ENCODE measurements at regions not wholly inside any gene's neighbourhood (a gene's known extent, or its start where the extent isn't known, plus 50 kb on each side); places are given as distances from the start of the nearest gene placed in this dataset.

DNA sequence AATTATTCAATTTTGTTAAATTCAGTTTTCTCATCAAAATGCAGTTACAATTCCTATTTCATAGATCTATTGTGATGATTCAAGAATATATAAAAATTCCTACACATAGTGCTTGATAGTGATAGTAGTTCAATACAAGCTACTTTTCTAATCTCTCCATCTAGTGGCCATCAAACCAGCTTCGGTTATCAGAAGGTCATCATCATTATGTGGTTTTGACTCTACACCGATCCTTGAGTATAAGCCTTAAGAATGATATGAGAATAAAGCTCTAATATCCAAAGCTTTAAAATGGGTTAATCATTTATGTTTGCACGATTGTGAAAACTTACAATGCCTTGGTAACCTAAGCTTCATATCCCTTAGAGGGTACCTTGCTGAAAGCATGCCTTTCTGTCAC is 167.5 kb upstream of the PREP start:
- Histone ChIP-seq H3K27me3 (ENCODE audit: control insufficient read depth in 1 of 2, insufficient read depth in 2 of 2, low read length in 2 of 2) (peaks cover 0 to 3% of the 10 kb centered on the region in 2 experiments; a peak in 2 of 5 replicates), H3K9me3 (ENCODE audit: low read length) (no peaks in the 10 kb centered on the region), H3K79me2 (ENCODE audit: insufficient read depth, low read length) (no peaks in the 10 kb centered on the region), H3K4me2 (ENCODE audit: low read depth, low read length) (no peak overlapping the region), H3K4me3 (replicated peaks in 1 of 3; ENCODE audit: insufficient read depth in 1 of 3, low read depth in 2 of 3, low read length in 3 of 3) (no peak overlapping the region), H3K9ac (ENCODE audit: insufficient read depth, low read depth, low read length) (no peak overlapping the region), H4K20me1 (ENCODE audit: insufficient read depth, low read length) (no peaks in the 10 kb centered on the region), H3K4me1 (ENCODE audit: insufficient read depth, low read length) (peaks cover 10% of the 10 kb centered on the region), H2AFZ (ENCODE audit: low read length) (no peak overlapping the region), H3K36me3 (replicated peaks in 1 of 2; ENCODE audit: control insufficient read depth in 1 of 2, insufficient read depth in 2 of 2, low read length in 2 of 2) (no peaks in the 10 kb centered on the region), H3K27ac (ENCODE audit: extremely low read length, insufficient read depth, low read length) (no peak overlapping the region)
- FAIRE-seq (no peak), ATAC-seq (no peak), DNase-seq (ENCODE audit: low spot score) (no peak)
- no TSS peak for BruUV-seq (replicated peaks)
- POLR2A ChIA-PET, result no interaction called here
- 0% methylated on average over 3 of the region's 3 CpGs for WGBS (ENCODE audit: low lambda C conversion rate)
- CTCF ChIA-PET (ENCODE audit: low intra/inter-chr PET ratio, low total read pairs), result no interaction called here
- intact Hi-C loops (cut with micrococcal nuclease; ENCODE audit: unreplicated experiment) (no loop called here), in situ Hi-C loops (cut with HindIII; ENCODE audit: extremely low pct_ligation_motif_present, low pct_unique_long_range_greater_than_20kb) (no loop called here)
- no peak for TF ChIP-seq ARNT2 (CRISPR knock-in tag; IDR thresholded peaks at IDR 0.05; ENCODE audit: low read depth)
- TF ChIP-seq NR2C2 (CRISPR knock-in tag; IDR thresholded peaks at IDR 0.05; ENCODE audit: borderline replicate concordance), result no peak
- TF ChIP-seq ZNF564 (CRISPR knock-in tag; IDR thresholded peaks at IDR 0.05), result no peak
- TF ChIP-seq SETDB1 (CRISPR knock-in tag; IDR thresholded peaks at IDR 0.05; ENCODE audit: borderline replicate concordance), result no peak
- TF ChIP-seq STAT5B (CRISPR knock-in tag; IDR thresholded peaks at IDR 0.05), result no peak

DNA sequence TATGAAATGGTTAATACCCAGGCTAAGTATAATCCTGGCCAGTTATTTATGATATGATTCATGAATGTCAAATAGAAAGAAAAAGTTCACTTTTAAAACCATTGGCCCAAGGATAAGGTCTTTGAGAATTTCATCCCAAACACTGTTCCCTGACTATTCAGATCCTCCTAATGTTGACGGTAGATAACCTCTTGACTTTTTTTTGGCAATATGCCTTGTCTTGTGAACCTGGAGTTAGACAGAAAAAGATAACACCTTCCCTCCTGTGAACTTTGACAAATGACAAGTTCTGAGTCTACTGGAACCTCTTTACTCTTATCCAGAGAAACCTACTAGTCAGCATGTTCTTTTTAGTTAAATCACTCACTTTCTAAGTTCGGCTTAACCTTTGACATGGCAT is 166.8 kb upstream of the PREP start:
- in situ Hi-C loops (cut with HindIII; ENCODE audit: extremely low pct_ligation_motif_present, low pct_unique_long_range_greater_than_20kb), result no loop called here
- Histone ChIP-seq H2AFZ (ENCODE audit: low read length) (no peak overlapping the region), H3K36me3 (replicated peaks in 1 of 2; ENCODE audit: control insufficient read depth in 1 of 2, insufficient read depth in 2 of 2, low read length in 2 of 2) (no peaks in the 10 kb centered on the region), H4K20me1 (ENCODE audit: insufficient read depth, low read length) (no peaks in the 10 kb centered on the region), H3K4me1 (ENCODE audit: insufficient read depth, low read length) (peaks cover 10% of the 10 kb centered on the region), H3K27ac (ENCODE audit: extremely low read length, insufficient read depth, low read length) (no peak overlapping the region), H3K79me2 (ENCODE audit: insufficient read depth, low read length) (no peaks in the 10 kb centered on the region), H3K4me2 (ENCODE audit: low read depth, low read length) (no peak overlapping the region), H3K4me3 (replicated peaks in 1 of 3; ENCODE audit: insufficient read depth in 1 of 3, low read depth in 2 of 3, low read length in 3 of 3) (no peak overlapping the region), H3K27me3 (ENCODE audit: control insufficient read depth in 1 of 2, insufficient read depth in 2 of 2, low read length in 2 of 2) (peaks cover 0 to 5% of the 10 kb centered on the region in 2 experiments; a peak in 2 of 5 replicates), H3K9me3 (ENCODE audit: low read length) (no peaks in the 10 kb centered on the region), H3K9ac (ENCODE audit: insufficient read depth, low read depth, low read length) (no peak overlapping the region)
- intact Hi-C loops (cut with micrococcal nuclease; ENCODE audit: unreplicated experiment), result no loop called here
- ATAC-seq, result no peak
- POLR2A ChIA-PET, result no interaction called here
- WGBS (ENCODE audit: low lambda C conversion rate), result 3% methylated on average over 2 of the region's 2 CpGs
- BruUV-seq (replicated peaks), result no TSS peak
- CTCF ChIA-PET (ENCODE audit: low intra/inter-chr PET ratio, low total read pairs), result no interaction called here
- peak; percentile 63 for FAIRE-seq
- DNase-seq (ENCODE audit: low spot score), result peak; percentile 59
- TF ChIP-seq POLR2A (IDR thresholded peaks at IDR 0.05; ENCODE audit: insufficient read depth in 1 of 2, low read depth in 2 of 2, low read length in 2 of 2), result no peak
- TF ChIP-seq HHEX (CRISPR knock-in tag; IDR thresholded peaks at IDR 0.05), result peak; percentile 28; the same call in 1 of the 2 replicates
- TF ChIP-seq FOXA1 (IDR thresholded peaks at IDR 0.05), result no peak
- TF ChIP-seq FOXA1 (CRISPR knock-in tag; IDR thresholded peaks at IDR 0.05), result peak; percentile 16; the same call in 1 of the 2 replicates
- no peak for TF ChIP-seq ZNF713 (CRISPR knock-in tag; IDR thresholded peaks at IDR 0.05)
- TF ChIP-seq PPARG (CRISPR knock-in tag; conservative IDR thresholded peaks at IDR 0.05), result 0 out of 2 replicates have a peak, but pooled peaks have one; percentile 17
- TF ChIP-seq ZNF83 (CRISPR knock-in tag; IDR thresholded peaks at IDR 0.05; ENCODE audit: borderline replicate concordance), result no peak
- TF ChIP-seq ADNP (CRISPR knock-in tag; IDR thresholded peaks at IDR 0.05), result no peak
- no peak for TF ChIP-seq ZNF33B (CRISPR knock-in tag; IDR thresholded peaks at IDR 0.05)
- TF ChIP-seq MTF2 (CRISPR knock-in tag; IDR thresholded peaks at IDR 0.05; ENCODE audit: borderline replicate concordance), result no peak
- TF ChIP-seq, protein P1, sequence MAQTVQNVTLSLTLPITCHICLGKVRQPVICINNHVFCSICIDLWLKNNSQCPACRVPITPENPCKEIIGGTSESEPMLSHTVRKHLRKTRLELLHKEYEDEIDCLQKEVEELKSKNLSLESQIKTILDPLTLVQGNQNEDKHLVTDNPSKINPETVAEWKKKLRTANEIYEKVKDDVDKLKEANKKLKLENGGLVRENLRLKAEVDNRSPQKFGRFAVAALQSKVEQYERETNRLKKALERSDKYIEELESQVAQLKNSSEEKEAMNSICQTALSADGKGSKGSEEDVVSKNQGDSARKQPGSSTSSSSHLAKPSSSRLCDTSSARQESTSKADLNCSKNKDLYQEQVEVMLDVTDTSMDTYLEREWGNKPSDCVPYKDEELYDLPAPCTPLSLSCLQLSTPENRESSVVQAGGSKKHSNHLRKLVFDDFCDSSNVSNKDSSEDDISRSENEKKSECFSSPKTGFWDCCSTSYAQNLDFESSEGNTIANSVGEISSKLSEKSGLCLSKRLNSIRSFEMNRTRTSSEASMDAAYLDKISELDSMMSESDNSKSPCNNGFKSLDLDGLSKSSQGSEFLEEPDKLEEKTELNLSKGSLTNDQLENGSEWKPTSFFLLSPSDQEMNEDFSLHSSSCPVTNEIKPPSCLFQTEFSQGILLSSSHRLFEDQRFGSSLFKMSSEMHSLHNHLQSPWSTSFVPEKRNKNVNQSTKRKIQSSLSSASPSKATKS (CRISPR knock-in tag; IDR thresholded peaks at IDR 0.05), result no peak
- TF ChIP-seq GZF1 (CRISPR knock-in tag; IDR thresholded peaks at IDR 0.05), result no peak
- TF ChIP-seq ZNF552 (CRISPR knock-in tag; IDR thresholded peaks at IDR 0.05; ENCODE audit: borderline replicate concordance), result no peak
- TF ChIP-seq PRMT3 (CRISPR knock-in tag; IDR thresholded peaks at IDR 0.05; ENCODE audit: borderline replicate concordance, low read depth), result no peak
- TF ChIP-seq RBM39 (IDR thresholded peaks at IDR 0.05; ENCODE audit: low read depth, low read length, poor library complexity, severe bottlenecking), result no peak
- TF ChIP-seq RNF2 (conservative IDR thresholded peaks at IDR 0.05; ENCODE audit: low read depth), result no peak
